22Rv1 (cell line): ENCODE measurements at regions not wholly inside any gene's neighbourhood (a gene's known extent, or its start where the extent isn't known, plus 50 kb on each side); places are given as distances from the start of the nearest gene placed in this dataset.

Experiments
- CTCF ChIP-seq: fragments of 450-650 bp; IDR thresholded peaks from 2 replicates; pipeline ENCODE4 v1.5.1; 2017; ENCODE audit warnings: mild to moderate bottlenecking
- ZFX ChIP-seq: fragments of 450-650 bp; IDR thresholded peaks from 2 replicates; pipeline ENCODE4 v1.6.1; 2017; ENCODE audit warnings: antibody characterized with exemption, borderline replicate concordance

DNA sequence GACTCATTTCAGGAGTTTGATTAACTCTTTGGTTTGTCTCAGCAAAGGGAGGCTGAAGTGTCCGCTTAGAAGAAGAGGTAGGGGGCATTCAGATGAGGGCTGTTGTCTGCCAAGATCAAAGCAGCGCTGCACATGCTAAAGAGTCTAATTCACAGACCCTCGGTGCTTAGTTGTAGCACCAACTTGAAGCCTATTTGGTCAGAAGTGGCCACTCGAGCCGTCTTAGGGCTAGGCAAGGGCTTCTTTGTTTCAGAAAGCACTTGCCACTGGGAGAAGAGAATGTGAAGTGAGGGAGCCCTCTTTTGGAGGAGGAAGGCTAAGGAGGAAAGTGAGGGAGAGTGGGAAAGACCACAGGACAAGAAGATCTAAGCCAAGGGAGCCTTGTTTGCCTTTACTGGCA lies 313.4 kb upstream of the TMTC4 start:
- TF ChIP-seq CTCF (no peak), ZFX (no peak)
